DND-41 (cell line): ENCODE measurements at regions not wholly inside any gene's neighbourhood (a gene's known extent, or its start where the extent isn't known, plus 50 kb on each side); places are given as distances from the start of the nearest gene placed in this dataset.

Experiments
- CTCF ChIP-seq: IDR thresholded peaks from 2 replicates; pipeline ENCODE4 v1.5.1; 2012; ENCODE audit warnings: borderline replicate concordance, low read length, moderate library complexity, mild to moderate bottlenecking; ENCODE audit not compliant: poor library complexity, severe bottlenecking; ENCODE audit errors: extremely low read depth
- EZH2 ChIP-seq: IDR thresholded peaks from 3 replicates; pipeline ENCODE4 v1.6.1; 2012; ENCODE audit warnings: borderline replicate concordance, low read depth, mild to moderate bottlenecking, moderate library complexity, low read length, inconsistent platforms; ENCODE audit not compliant: severe bottlenecking

GRCh38 chr20:58058421-58059259, 169.8 kb downstream of the ANKRD60 start:
- TF ChIP-seq CTCF, result no peak
- no peak for TF ChIP-seq EZH2
